ENCODE measurements at regions not wholly inside any gene's neighbourhood (a gene's known extent, or its start where the extent isn't known, plus 50 kb on each side); places are given as distances from the start of the nearest gene placed in this dataset.

DNA sequence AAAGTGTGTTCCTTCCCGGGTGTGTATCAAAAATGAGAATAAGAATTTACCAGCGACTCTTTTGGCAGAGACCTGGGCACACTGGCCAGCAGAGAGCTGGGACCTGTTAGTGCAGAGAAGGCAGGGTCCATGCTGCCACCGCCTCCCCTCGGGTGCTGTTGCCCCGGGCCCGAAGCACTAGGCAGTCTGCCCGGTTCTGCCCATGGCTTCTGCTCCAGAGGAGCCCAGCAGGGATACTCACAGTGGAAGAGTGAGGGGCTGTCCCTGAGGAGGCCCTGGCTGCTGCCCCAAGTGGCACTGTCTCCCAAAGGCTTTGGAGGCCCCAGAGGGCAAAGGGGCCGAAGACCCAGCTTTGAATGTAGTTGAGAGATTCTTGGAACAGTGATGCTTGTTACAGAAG, 80.5 kb downstream of the MIS18A start:
- Histone ChIP-seq H3K4me1 (ENCODE audit: control insufficient read depth in 5 of 5, insufficient read depth in 5 of 5, low read length in 5 of 5) (no peaks in the 10 kb centered on the region), H3K4me3 (ENCODE audit: low read depth in 1 of 5, low read length in 5 of 5) (no peak overlapping the region), H3K36me3 (ENCODE audit: control insufficient read depth in 5 of 5, insufficient read depth in 5 of 5, low read length in 5 of 5) (no peaks in the 10 kb centered on the region), H3K27me3 (ENCODE audit: control insufficient read depth in 5 of 5, insufficient read depth in 4 of 5, low read length in 5 of 5) (no peaks in the 10 kb centered on the region), H3K27ac (ENCODE audit: low read depth, low read length) (no peak overlapping the region), H3K9me3 (ENCODE audit: control insufficient read depth in 5 of 5, low read length in 5 of 5) (no peaks in the 10 kb centered on the region), H3K9ac (ENCODE audit: low read length in 5 of 5) (no peak overlapping the region)

DNA sequence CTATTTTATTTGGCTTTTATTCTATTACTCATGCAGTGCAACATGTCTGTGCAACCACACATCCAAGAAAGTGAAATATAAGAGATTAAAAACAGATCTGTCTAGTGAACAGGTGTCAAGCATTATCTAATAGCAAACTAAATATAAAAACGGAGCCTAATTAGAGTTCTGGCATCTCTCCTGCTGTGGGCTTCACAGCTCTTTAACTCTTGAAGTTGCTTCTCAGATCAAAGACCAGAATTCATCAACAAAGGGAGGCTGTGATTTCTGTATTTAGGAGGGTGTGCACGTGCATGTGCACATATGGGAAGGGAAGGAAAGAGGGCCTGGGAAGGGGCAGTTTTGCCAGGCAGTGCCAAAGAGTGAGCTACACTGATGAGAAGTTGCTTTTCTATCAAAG, 81.0 kb downstream of the MIS18A start:
- H3K36me3 ChIP-seq (ENCODE audit: control insufficient read depth in 5 of 5, insufficient read depth in 5 of 5, low read length in 5 of 5), result no peaks in the 10 kb centered on the region
- H3K4me1 ChIP-seq (ENCODE audit: control insufficient read depth in 5 of 5, insufficient read depth in 5 of 5, low read length in 5 of 5), result no peaks in the 10 kb centered on the region

GRCh38 chr21:32196001-32196400, 82.8 kb downstream of the MIS18A start:
- Histone ChIP-seq H3K9ac (ENCODE audit: low read length in 5 of 5) (no peak overlapping the region), H3K4me1 (ENCODE audit: control insufficient read depth in 5 of 5, insufficient read depth in 5 of 5, low read length in 5 of 5) (no peaks in the 10 kb centered on the region), H3K27me3 (ENCODE audit: control insufficient read depth in 5 of 5, insufficient read depth in 4 of 5, low read length in 5 of 5) (no peaks in the 10 kb centered on the region), H3K27ac (ENCODE audit: low read depth, low read length) (no peak overlapping the region), H3K36me3 (ENCODE audit: control insufficient read depth in 5 of 5, insufficient read depth in 5 of 5, low read length in 5 of 5) (no peaks in the 10 kb centered on the region), H3K4me3 (ENCODE audit: low read depth in 1 of 5, low read length in 5 of 5) (no peak overlapping the region), H3K9me3 (ENCODE audit: control insufficient read depth in 5 of 5, low read length in 5 of 5) (no peaks in the 10 kb centered on the region)

More for the DNA sequence above, 81.0 kb downstream of the MIS18A start:
- Histone ChIP-seq H3K9me3 (ENCODE audit: control insufficient read depth in 5 of 5, low read length in 5 of 5) (no peaks in the 10 kb centered on the region), H3K4me3 (ENCODE audit: low read depth in 1 of 5, low read length in 5 of 5) (no peak overlapping the region), H3K27me3 (ENCODE audit: control insufficient read depth in 5 of 5, insufficient read depth in 4 of 5, low read length in 5 of 5) (no peaks in the 10 kb centered on the region), H3K9ac (ENCODE audit: low read length in 5 of 5) (no peak overlapping the region), H3K27ac (ENCODE audit: low read depth, low read length) (no peak overlapping the region)

DNA sequence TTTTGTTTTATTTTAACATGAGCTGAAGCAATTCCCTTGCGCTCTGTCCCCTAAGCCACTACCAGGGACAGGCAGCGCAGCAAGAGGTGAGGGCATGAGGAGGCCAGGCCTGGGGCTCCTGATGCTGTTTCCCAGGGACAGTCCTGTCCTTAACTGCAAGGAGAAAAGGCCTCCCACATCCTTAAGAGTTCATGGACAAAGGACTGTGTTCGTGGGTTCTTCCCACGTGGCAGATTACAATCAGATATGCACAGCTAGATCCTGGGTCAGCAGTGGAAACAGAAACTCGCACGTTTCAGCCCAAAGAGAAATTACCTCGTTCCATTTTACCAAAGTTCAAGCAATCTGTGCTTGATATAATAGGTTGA, 85.8 kb downstream of the MIS18A start:
- H3K9ac ChIP-seq (ENCODE audit: low read length in 5 of 5), result no peak overlapping the region
- H3K36me3 ChIP-seq (ENCODE audit: control insufficient read depth in 5 of 5, insufficient read depth in 5 of 5, low read length in 5 of 5), result no peaks in the 10 kb centered on the region
- no peaks in the 10 kb centered on the region for H3K9me3 ChIP-seq (ENCODE audit: control insufficient read depth in 5 of 5, low read length in 5 of 5)
- H3K27ac ChIP-seq (ENCODE audit: low read depth, low read length), result no peak overlapping the region
- H3K27me3 ChIP-seq (ENCODE audit: control insufficient read depth in 5 of 5, insufficient read depth in 4 of 5, low read length in 5 of 5), result no peaks in the 10 kb centered on the region
- H3K4me3 ChIP-seq (ENCODE audit: low read depth in 1 of 5, low read length in 5 of 5), result no peak overlapping the region
- no peaks in the 10 kb centered on the region for H3K4me1 ChIP-seq (ENCODE audit: control insufficient read depth in 5 of 5, insufficient read depth in 5 of 5, low read length in 5 of 5)

DNA sequence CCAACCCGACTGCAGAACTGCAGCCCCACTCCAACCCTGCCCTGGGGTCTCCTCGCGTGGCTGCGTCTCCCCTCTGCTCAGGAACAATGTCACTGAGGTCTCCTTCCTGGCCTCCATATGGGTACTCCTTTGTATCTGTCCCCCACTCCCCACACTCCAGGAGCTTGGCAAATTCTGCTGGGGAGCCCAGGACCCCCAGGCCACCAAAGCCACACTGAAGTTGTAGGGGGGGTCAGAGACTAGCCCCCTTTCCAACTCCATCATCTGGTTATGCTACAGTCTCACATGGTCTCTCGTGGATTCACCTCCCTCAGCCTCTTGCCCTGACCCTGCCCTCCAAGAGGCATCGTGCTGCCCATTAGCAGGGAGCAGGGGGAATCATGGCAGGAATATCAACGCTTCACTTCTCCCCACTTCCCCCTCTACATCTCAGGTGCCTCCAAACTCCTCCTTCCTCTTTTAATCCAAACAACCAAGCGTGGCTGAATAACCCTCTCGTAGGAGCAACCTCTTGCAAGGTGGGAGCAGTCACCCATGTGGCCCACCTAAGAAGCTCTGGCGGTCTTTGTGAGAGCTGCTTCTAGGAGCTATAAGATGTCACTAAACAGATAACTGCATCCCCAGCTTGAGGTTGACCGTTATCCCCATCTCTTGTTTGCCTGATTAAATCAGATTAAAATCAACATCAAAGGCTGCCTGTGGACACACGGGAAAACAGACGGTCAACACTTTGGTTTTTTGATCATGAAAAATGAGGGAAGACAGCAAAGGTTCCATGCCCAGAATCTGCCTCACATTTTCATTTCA, 86.4 kb downstream of the MIS18A start:
- Histone ChIP-seq H3K36me3 (ENCODE audit: control insufficient read depth in 5 of 5, insufficient read depth in 5 of 5, low read length in 5 of 5) (no peaks in the 10 kb centered on the region), H3K9me3 (ENCODE audit: control insufficient read depth in 5 of 5, low read length in 5 of 5) (no peaks in the 10 kb centered on the region), H3K4me3 (ENCODE audit: low read depth in 1 of 5, low read length in 5 of 5) (no peak overlapping the region), H3K9ac (ENCODE audit: low read length in 5 of 5) (no peak overlapping the region), H3K27me3 (ENCODE audit: control insufficient read depth in 5 of 5, insufficient read depth in 4 of 5, low read length in 5 of 5) (no peaks in the 10 kb centered on the region), H3K4me1 (ENCODE audit: control insufficient read depth in 5 of 5, insufficient read depth in 5 of 5, low read length in 5 of 5) (no peaks in the 10 kb centered on the region), H3K27ac (ENCODE audit: low read depth, low read length) (no peak overlapping the region)

DNA sequence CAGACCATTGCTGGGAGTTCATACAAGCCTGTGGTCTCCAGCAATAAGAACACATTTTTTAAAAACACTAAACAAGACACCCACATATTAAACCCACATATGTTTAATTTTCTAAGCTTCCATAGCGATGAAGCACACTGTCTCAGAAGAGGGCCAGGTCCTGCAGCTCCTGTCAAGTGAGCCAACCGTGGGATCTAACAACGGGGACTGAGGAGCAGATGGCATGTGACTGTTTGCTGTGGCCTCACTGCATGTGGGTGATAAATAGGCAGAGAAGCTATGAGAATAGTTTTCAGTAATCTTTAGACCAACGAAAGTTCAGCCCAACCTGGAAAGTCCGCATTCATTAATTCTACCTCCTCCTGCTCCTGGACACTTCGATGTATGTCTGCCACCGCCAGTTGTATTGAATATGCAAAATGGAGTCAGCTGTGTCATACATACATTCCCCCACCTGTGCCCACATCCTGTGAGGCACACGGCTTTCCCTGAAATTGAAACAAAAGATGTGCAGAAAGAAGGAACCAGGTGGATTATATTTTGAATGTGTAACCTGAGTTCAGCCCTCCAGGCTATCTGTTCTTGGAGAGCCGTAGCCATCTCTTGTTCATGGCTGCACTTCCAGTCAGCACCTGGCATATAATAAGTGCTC, 88.2 kb downstream of the MIS18A start:
- Histone ChIP-seq H3K27me3 (ENCODE audit: control insufficient read depth in 5 of 5, insufficient read depth in 4 of 5, low read length in 5 of 5) (no peaks in the 10 kb centered on the region), H3K27ac (ENCODE audit: low read depth, low read length) (no peak overlapping the region), H3K9me3 (ENCODE audit: control insufficient read depth in 5 of 5, low read length in 5 of 5) (no peaks in the 10 kb centered on the region), H3K4me1 (ENCODE audit: control insufficient read depth in 5 of 5, insufficient read depth in 5 of 5, low read length in 5 of 5) (no peaks in the 10 kb centered on the region), H3K9ac (ENCODE audit: low read length in 5 of 5) (no peak overlapping the region), H3K36me3 (ENCODE audit: control insufficient read depth in 5 of 5, insufficient read depth in 5 of 5, low read length in 5 of 5) (no peaks in the 10 kb centered on the region), H3K4me3 (ENCODE audit: low read depth in 1 of 5, low read length in 5 of 5) (no peak overlapping the region)

- H3K4me1 ChIP-seq (ENCODE audit: control insufficient read depth in 5 of 5, insufficient read depth in 5 of 5, low read length in 5 of 5), result no peaks in the 10 kb centered on the region
- no peak overlapping the region for H3K27ac ChIP-seq (ENCODE audit: low read depth, low read length)
- H3K9me3 ChIP-seq (ENCODE audit: control insufficient read depth in 5 of 5, low read length in 5 of 5), result no peaks in the 10 kb centered on the region
- no peaks in the 10 kb centered on the region for H3K36me3 ChIP-seq (ENCODE audit: control insufficient read depth in 5 of 5, insufficient read depth in 5 of 5, low read length in 5 of 5)
- no peaks in the 10 kb centered on the region for H3K27me3 ChIP-seq (ENCODE audit: control insufficient read depth in 5 of 5, insufficient read depth in 4 of 5, low read length in 5 of 5)
- no peak overlapping the region for H3K4me3 ChIP-seq (ENCODE audit: low read depth in 1 of 5, low read length in 5 of 5)
- no peak overlapping the region for H3K9ac ChIP-seq (ENCODE audit: low read length in 5 of 5)
Measured at GRCh38 chr21:32189688-32190483, 89.0 kb downstream of the MIS18A start.

- Histone ChIP-seq H3K9ac (ENCODE audit: low read length in 5 of 5) (no peak overlapping the region), H3K9me3 (ENCODE audit: control insufficient read depth in 5 of 5, low read length in 5 of 5) (no peaks in the 10 kb centered on the region), H3K27ac (ENCODE audit: low read depth, low read length) (no peak overlapping the region), H3K4me3 (ENCODE audit: low read depth in 1 of 5, low read length in 5 of 5) (no peak overlapping the region), H3K27me3 (ENCODE audit: control insufficient read depth in 5 of 5, insufficient read depth in 4 of 5, low read length in 5 of 5) (no peaks in the 10 kb centered on the region), H3K4me1 (ENCODE audit: control insufficient read depth in 5 of 5, insufficient read depth in 5 of 5, low read length in 5 of 5) (no peaks in the 10 kb centered on the region), H3K36me3 (ENCODE audit: control insufficient read depth in 5 of 5, insufficient read depth in 5 of 5, low read length in 5 of 5) (no peaks in the 10 kb centered on the region)
Measured at GRCh38 chr21:32186804-32187203, 92.0 kb downstream of the MIS18A start.

DNA sequence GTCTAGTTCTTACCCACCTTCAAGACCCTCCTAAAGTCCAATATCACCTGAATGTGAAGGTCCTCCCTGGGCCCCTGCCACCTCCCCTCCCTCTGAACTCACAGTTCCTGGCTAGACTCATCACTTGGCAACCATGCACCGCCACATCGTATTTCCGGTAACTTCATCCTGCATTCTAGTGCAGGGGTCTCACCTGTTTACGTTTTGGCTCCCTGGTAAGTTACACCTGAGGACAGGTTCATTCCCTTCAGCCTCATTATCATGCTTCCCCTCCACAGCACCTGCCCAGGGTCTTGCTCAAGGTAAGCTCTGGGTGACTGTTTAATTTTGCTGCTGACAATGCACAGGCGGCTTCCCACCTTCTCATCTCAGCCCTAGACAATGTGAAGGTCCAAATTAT, 93.1 kb downstream of the MIS18A start:
- Histone ChIP-seq H3K27me3 (ENCODE audit: control insufficient read depth in 5 of 5, insufficient read depth in 4 of 5, low read length in 5 of 5) (no peaks in the 10 kb centered on the region), H3K9ac (ENCODE audit: low read length in 5 of 5) (no peak overlapping the region), H3K36me3 (ENCODE audit: control insufficient read depth in 5 of 5, insufficient read depth in 5 of 5, low read length in 5 of 5) (no peaks in the 10 kb centered on the region), H3K4me1 (ENCODE audit: control insufficient read depth in 5 of 5, insufficient read depth in 5 of 5, low read length in 5 of 5) (no peaks in the 10 kb centered on the region), H3K9me3 (ENCODE audit: control insufficient read depth in 5 of 5, low read length in 5 of 5) (peaks cover 0 to 6% (median under 1%) of the 10 kb centered on the region in 5 donors), H3K4me3 (ENCODE audit: low read depth in 1 of 5, low read length in 5 of 5) (no peak overlapping the region), H3K27ac (ENCODE audit: low read depth, low read length) (no peak overlapping the region)

- Histone ChIP-seq H3K36me3 (ENCODE audit: control insufficient read depth in 5 of 5, insufficient read depth in 5 of 5, low read length in 5 of 5) (no peaks in the 10 kb centered on the region), H3K27me3 (ENCODE audit: control insufficient read depth in 5 of 5, insufficient read depth in 4 of 5, low read length in 5 of 5) (no peaks in the 10 kb centered on the region), H3K4me1 (ENCODE audit: control insufficient read depth in 5 of 5, insufficient read depth in 5 of 5, low read length in 5 of 5) (no peaks in the 10 kb centered on the region), H3K4me3 (ENCODE audit: low read depth in 1 of 5, low read length in 5 of 5) (no peak overlapping the region), H3K9ac (ENCODE audit: low read length in 5 of 5) (no peak overlapping the region), H3K9me3 (ENCODE audit: control insufficient read depth in 5 of 5, low read length in 5 of 5) (peaks cover 0 to 10% (median 3%) of the 10 kb centered on the region in 5 donors), H3K27ac (ENCODE audit: low read depth, low read length) (no peak overlapping the region)
Measured at GRCh38 chr21:32185103-32185502, 93.7 kb downstream of the MIS18A start.
